DMS53 (cell line): ENCODE measurements at regions not wholly inside any gene's neighbourhood (a gene's known extent, or its start where the extent isn't known, plus 50 kb on each side); places are given as distances from the start of the nearest gene placed in this dataset.
A peak's percentile ranks its signal among the peaks of the same experiment; 100 is the strongest.
"Not testable (repeated sequence)": the region's sequence is repeated elsewhere in the genome, so short reads cannot be mapped to it uniquely, and the experiment has no call there.

Source experiments
- DNase-seq: peaks from one replicate; lab custom pipeline; 2025; lab: John Stamatoyannopoulos, UW

DNA sequence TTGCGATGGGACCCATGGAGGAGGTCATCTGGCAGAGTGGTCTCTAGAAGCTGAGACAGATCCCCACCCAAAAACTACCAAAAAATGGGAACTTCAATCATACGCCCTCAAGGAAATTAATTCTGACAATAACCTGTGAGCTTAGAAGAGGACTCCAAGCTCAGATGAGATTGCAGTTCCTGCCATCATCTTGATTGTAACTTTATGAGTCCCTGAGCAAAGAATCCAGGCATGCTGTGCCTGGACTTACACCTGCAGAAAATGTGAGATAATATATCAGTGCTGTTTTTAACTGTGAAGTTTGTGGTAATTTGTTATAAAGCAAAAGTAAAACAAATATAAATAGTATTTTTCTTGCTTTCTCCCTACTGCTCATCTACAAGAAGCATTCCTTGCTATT lies 299.6 kb upstream of the MBL2 start:
- no peak for DNase-seq

- DNase-seq: no peak
Observed at GRCh38 chr10:53071505-53072125, 299.0 kb upstream of the MBL2 start.

GRCh38 chr10:53069013-53069412 lies 296.4 kb upstream of the MBL2 start:
- DNase-seq: no peak

- DNase-seq: no peak
Observed at GRCh38 chr10:53064614-53065013, 292.0 kb upstream of the MBL2 start.

DNA sequence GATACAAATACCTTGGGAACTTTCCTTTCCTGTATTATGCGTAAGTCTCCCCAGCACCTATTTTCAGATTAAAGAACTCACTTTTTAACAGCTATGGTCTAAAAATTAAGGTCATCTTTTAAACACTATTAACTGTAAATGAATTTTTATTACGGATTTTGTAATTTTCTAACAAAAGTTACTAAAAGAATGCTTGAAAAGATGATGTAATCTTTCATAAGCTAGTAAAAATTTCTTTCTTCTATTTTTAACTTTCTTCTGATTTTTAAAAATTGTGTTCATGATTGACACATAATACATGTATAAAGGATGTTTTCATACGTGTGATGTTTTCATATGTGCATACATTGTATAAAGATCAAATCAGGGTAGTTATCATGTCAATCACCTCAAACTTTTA lies 291.2 kb upstream of the MBL2 start:
- DNase-seq: no peak

GRCh38 chr10:53052521-53053164 lies 280.1 kb upstream of the MBL2 start:
- no peak for DNase-seq

DNA sequence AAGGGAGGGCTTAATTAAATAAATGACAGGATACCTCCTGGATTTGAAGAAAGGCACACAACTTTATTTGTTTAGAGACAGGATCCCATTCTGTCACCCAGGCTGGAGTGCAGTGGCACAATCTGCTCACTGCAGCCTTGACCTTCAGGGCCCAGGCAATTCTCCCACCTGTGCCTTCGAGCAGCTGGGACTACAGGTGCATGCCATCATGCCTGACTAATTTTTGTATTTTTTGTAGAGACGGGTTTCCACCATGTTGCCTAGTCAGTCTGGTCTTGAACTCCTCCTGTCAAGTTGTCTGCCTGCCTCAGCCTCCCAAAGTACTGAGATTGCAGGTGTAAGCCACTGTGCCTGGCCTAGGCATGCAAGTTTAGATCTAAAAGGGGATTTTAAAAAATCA lies 272.7 kb upstream of the MBL2 start:
- DNase-seq: peak; percentile 72

DNA sequence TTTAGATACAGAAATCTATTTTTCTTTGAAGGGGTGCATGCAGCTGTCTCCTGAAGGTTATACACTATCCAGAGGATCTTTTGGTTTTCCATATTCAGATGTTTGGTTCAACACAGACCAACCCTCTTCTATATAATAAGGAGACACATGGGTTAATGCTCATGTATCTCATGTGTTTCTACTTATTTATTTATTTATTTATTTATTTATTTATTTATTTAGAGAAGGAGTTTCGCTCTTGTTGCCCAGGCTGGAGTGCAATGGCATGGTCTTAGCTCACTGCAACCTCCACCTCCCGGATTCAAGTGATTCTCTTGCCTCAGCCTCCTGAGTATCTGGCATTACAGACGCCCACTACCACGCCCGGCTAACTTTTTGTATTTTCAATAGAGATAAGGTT lies 263.2 kb upstream of the MBL2 start:
- not testable (repeated sequence) for DNase-seq

DNA sequence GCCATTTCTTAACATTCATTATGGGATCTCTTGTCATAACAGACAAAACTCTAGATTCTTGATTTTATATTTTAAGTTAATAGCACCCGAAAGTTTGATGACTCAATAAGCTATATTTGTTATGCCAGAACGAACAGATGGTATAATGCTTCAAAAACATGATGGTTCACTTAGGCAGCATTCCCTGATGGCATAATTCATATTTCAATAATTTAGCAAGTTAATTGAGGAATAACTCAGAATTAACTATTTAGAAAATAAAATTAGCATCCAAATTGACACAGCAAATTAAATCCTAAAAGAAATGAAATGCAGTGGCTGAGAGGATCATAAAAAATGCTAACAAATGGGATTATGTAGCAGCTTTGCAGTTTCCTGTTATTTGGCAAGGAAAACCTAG lies 260.8 kb upstream of the MBL2 start:
- no peak for DNase-seq

- DNase-seq: peak; percentile 24
Observed at GRCh38 chr10:53029872-53030849, 257.6 kb upstream of the MBL2 start.

DNA sequence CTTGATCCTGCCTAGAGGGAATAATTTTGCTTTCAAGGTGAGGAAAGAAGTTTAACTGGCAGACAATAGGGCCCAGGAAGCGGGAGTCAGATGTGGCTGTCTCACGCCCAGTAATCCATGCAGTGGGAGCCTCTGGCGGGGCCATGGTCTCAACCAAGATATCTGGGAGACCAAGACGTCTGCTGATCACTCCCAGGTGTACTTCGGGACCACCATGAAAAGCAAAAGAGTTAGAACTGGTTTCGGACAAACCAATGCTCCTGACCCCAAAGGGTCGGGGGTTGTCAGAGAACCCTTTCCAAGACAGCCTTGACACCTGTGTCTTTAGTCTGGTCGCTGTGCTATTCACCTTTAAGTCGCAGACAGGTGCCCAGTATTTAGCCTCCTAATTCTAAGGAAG lies 256.9 kb upstream of the MBL2 start:
- DNase-seq: no peak

- not testable (repeated sequence) for DNase-seq
Observed at GRCh38 chr10:53025765-53026164, 253.2 kb upstream of the MBL2 start.

DNA sequence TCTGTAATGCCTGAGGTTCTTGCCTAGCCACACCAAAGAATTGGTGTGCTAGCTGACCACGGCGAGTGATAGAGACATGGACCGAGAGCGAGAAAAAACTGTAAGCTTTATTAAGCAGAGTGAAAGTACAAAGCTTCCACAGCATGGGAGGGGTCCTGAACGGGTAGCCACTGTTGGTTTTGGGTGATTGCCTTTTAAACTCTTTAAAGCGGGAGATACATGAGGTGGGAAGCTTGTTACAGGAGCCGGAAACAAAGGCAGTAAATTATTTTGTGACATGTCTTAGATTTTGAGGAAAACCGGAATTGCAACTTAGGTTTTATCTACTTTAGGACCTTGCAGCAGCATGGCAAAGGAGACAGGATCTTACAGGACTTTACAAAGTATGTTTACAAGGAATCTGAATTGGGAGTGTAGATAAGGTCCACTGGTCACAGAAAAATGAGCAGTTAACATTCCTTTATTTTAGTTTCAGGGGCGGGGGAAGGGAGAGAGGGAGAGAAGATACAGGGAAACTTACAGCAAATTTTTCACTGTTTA lies 252.7 kb upstream of the MBL2 start:
- peak; percentile 34 for DNase-seq

DNA sequence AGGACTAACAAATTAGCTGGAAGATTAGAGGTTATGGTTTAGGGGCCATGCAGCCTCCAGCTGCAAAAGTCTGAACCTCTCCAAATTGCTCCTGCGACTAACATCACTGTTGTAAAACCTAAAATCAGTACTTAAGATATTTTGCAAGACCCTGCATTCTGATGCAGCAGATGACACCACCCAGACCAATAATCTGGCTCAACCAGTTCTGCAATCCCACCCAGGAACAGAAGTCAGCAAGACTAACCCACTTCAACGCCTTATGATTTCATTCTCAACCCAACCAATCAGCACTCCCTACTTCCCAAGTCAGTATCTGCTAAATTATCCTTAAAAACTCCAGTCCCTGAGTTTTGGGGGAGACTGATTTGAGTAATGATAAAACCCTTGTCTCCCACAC lies 250.8 kb upstream of the MBL2 start:
- DNase-seq: no peak

- no peak for DNase-seq
Observed at GRCh38 chr10:53022611-53023088, 250.1 kb upstream of the MBL2 start.

GRCh38 chr10:53013201-53013810 lies 240.7 kb upstream of the MBL2 start:
- no peak for DNase-seq

DNA sequence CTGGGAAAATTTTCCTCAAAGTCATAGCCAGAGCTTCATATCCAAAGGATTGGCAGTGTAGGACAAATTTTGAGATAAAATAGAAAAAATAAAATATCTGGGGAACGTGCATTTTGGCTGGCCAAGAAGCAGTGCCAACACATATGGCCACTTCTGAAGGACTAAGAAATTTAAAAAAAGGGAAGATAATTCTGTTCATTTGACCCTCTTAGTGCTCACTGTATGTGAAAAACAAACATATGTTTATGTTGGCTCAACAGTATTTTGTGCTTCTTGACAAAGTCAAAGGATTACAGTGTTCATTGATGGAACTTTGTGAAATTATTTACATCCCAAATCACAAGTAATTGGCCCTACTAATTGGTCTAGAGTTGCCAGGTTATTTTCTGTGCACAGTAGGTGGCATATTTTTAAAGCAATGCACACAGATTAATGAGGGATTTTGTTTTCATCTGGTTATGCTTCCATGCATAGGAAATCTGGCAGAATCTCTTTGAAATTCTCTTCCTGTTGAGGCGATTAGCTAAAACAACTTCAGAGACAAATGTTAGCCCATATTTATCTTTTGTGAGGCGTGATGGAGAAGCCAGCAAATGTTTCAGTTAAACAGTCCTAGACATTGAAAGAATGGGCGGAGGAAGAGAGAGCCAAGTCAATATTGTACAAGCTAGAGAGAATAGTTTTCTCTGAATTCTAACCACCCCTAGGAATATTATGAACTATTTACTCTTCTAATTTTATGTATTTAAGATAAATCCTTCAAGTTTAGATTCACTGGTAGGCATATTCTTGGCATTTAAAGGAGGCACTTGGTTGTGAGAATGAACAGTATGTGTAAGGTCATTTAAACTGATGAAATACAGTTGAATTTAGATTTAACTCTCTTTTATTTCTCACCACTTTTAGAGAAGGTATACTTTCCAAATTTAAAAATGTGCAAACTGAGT lies 237.7 kb upstream of the MBL2 start:
- peak; percentile 61 for DNase-seq

DNA sequence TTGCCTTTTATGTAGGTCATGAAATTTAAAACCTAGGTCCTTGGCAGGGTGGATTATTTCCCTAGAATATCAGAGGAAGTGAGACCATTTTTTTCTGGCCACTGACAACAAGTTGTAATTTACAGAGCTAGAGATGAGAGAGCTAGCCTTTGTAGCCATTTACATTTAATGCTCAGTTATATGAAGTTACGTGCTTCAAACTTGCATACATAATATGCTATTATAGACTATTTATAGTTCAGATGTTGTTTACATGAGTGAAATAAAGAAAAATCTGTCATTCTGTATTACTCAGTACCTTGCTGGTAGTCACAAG lies 234.9 kb upstream of the MBL2 start:
- DNase-seq: peak; percentile 41

DNA sequence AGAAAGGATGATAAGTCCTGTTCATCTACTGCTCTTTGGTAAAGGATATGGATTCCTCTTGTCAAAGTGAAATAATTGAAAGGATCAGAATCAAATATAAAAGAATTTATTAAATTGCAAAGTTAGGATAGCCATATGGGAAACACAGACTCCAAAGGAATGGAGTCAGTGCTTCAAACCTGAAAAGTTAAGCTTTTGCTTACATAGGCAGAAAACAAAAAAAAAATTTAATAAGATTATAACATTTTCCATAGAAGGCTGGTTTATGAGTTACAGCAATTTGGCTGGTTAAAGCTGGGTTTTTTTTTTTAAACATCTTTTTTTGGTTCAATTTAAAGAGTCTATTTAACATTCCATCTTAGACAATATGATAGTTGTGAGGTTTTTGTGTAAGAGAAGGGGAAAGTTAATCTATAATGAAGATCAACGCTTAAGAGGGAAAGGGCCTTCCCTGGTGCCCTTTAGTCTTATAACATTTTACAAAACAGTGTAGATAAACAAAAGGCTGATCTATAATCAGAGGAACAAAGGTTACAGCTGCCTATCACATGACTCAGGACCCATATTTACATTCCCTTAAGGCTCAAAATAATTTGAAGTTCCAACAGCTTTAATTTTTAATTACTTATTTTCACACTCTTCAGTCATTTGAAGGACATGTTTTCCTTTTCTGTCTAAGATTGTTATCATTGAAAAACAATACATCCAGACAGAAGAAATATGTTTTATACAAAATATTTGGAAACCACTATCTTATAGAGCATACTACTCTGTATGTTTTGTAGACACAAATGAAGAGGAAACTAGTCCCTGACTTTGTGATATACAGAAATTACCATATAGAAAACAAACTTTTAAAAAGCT lies 234.3 kb upstream of the MBL2 start:
- peak; percentile 38 for DNase-seq
